Activated T-cell treated with anti-CD3 and anti-CD28 coated beads for 24 hours (primary cell): ENCODE measurements at regions not wholly inside any gene's neighbourhood (a gene's known extent, or its start where the extent isn't known, plus 50 kb on each side); places are given as distances from the start of the nearest gene placed in this dataset.
"Not testable (repeated sequence)": the region's sequence is repeated elsewhere in the genome, so short reads cannot be mapped to it uniquely, and the experiment has no call there.

Source experiments
- DNase-seq: peaks from one replicate; pipeline ENCODE4 v3.0.0-alpha.2; 2020; ENCODE audit warnings: low read depth

GRCh38 chr3:30300809-30301208, 305.6 kb upstream of the TGFBR2 start:
- no peak for DNase-seq

GRCh38 chr3:30302027-30302426, 304.4 kb upstream of the TGFBR2 start:
- no peak for DNase-seq

DNA sequence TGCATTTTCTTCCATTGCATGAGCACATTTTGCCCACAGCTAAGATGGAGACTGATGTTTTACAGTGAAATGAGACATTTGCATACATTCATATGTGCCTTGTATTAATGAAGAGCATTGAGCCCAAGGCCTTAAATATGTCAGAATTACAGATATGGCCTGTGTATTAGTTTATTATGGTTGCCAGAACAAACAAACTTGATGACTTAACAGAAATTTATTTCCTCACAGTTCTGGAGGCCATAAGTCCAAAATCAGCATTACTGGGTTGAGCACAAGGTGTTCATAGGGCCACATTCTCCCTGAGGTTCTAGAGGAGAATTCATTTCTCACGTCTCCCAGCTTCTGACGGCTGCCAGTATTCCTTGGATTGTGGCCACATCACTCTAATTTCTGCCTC, 302.6 kb upstream of the TGFBR2 start:
- DNase-seq = no peak

DNA sequence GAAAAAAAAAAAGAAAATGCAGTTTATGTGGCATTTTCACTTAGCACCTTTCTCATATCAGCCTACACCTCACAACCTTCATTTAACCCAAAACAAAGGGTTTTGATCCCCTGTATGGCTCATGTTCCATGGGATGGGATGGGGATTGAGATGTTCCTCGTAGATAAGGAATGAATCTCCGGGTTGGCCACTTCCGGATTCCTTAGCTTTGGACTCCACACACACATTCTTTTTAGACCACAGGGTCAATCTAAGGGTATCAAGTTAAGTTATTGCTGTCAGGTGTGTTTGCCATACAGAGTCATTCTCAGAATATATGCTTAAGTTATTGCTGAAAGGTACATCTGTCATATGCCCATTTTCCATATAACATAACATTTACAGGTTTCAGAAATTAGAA, 301.4 kb upstream of the TGFBR2 start:
- DNase-seq = no peak

DNA sequence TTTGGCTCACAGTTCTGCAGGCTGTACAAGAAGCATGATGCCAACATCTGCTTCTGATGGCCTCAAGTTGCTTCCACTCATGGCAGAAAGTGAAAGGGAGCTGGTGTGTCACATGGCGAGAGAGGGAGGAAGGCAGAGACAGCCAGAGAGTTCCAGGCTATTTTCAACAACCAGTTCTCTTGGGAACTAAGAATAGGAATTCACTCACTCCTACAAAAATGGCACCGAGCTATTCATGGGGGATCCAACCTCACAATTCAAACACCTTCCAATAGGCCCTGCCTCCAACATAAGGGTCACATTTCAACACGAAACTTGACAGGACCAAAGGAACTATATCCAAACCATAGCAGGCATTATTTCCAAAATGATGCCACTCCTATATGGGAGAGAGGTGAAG, 299.5 kb upstream of the TGFBR2 start:
- no peak for DNase-seq

GRCh38 chr3:30307372-30307950, 298.9 kb upstream of the TGFBR2 start:
- DNase-seq = no peak

- no peak for DNase-seq
Observed at GRCh38 chr3:30308131-30308530, 298.3 kb upstream of the TGFBR2 start.

- DNase-seq = no peak
Observed at GRCh38 chr3:30309961-30310954, 296.1 kb upstream of the TGFBR2 start.

DNA sequence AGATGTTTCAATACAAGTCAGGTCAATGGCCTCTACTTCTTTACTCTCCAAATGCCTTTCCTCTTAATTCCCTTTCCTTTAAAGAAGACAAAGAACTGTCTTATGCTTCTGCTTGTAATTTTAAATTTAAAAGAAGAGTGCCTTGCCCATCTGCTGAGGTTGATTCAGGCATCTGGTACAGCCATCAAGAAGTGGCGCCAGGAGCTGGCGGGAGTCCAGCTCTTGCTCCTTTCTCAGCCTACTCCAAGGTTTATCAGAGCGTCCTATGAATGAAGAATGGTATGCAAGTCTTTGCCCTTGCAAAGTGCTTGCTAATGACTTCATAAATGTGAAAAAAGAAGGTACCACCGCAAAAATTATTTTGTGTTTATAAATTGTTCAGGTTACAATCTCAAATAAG, 294.6 kb upstream of the TGFBR2 start:
- no peak for DNase-seq

DNA sequence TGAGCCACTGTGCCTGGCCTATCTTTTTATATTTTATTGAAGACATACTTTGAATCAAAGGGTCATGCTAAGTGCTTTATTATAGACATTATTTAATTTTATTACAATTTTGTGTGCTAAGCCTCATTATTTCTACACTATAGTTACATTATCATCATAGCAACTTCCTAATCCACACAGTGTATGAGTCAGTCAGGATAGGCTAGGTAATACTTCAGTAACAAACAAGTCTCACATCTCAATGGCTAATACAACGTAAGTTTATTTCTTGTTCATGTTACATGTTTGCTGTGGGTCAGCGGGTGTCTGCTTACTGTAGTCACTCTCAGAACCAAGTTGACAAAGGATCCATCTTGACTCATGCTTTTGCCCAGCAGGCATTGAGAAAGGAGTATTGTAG, 292.6 kb upstream of the TGFBR2 start:
- DNase-seq = no peak

- no peak for DNase-seq
Observed at GRCh38 chr3:30314757-30315325, 291.6 kb upstream of the TGFBR2 start.

- DNase-seq = no peak
Observed at GRCh38 chr3:30315447-30315846, 291.0 kb upstream of the TGFBR2 start.

DNA sequence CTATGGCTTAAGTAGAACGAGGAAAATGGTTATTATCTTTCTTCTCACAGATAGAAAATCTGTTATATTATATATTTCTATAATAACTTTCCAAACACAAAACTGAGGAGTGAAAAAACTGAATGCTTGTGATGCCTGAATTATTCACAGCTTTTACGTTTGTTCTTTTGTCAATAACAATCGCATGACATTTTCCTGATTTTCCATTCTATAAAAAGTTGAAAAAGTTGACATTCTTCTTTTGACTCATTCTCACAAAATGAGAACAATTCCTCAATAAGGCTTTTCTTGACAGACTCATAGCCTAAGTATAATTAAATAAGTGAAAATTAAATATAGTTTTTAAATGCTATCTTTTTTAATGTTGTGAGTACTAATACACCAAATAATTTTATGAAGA, 288.8 kb upstream of the TGFBR2 start:
- DNase-seq = no peak

DNA sequence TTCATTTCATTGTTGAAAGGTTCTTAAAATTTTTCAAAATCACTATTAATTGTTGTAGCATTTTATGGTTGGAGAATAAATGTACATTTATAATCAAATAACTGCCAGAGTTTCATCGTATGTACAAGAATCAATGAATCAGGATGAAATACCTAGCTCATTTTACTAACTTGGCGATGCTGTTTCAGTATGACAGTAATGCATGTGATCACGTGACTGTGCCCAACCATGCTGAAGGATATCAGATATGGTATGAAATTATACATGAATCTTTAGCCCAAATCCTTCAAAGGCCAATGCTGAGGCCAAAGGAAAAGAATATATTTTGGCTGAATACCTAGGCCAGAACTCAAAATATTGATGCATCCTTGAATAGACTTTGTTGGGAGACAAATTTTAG, 288.3 kb upstream of the TGFBR2 start:
- DNase-seq = no peak

DNA sequence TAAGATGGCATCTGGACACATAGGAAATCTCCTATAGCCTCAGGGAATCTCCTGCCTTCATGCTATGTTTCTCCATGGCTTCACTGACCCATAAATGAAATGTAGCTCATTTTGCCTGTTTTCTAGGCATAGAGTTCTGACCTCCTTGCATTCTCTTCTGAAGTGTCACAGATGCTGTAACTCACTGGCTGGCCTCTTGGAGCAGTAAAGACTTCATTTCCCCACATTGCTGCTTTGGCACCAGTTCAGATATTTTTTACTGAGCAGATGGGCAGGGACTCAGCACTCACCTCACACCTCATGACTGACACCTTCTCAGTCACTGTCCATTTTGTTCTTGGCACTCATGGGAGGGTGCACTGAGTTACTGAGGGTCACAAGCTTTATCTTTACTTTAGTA, 286.7 kb upstream of the TGFBR2 start:
- DNase-seq = peak; percentile 27

DNA sequence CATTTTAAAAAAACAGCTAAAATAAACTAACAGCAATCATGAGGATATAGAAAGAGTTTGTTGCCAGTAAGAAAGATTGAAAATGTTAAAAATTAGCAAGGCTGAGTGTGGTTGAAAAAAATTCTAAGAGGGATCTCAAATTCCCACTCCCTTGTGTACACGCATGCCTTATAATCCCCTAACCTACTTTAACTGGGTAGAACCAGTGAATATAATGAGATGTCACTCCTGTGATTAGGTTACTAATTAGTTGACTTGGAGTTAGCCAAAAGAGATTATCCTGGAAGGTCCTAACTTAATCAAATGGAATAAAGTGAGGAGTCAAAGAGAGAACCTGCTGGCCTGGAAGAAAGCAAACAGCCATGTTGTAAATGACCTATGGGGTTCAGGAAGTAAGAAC, 286.0 kb upstream of the TGFBR2 start:
- no peak for DNase-seq

GRCh38 chr3:30321065-30321464, 285.3 kb upstream of the TGFBR2 start:
- DNase-seq = no peak

DNA sequence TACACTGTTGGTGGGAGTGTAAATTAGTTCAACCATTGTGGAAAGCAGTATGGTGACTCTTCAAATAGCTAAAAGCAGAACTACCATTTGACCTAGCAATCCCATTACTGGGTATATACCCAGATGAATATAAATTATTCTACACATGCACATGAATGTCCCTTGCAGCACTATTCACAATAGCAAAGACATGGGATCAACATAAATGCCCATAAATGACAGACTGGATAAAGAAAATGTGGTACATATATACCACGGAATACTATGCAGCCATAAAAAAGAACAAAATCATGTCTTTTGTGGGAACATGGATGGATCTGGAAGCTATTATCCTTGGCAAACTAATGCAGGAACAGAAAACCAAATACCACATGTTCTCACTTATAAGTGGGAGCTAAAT, 282.8 kb upstream of the TGFBR2 start:
- DNase-seq = not testable (repeated sequence)

GRCh38 chr3:30324587-30324986, 281.8 kb upstream of the TGFBR2 start:
- DNase-seq = no peak

GRCh38 chr3:30327976-30328375, 278.4 kb upstream of the TGFBR2 start:
- DNase-seq = not testable (repeated sequence)

DNA sequence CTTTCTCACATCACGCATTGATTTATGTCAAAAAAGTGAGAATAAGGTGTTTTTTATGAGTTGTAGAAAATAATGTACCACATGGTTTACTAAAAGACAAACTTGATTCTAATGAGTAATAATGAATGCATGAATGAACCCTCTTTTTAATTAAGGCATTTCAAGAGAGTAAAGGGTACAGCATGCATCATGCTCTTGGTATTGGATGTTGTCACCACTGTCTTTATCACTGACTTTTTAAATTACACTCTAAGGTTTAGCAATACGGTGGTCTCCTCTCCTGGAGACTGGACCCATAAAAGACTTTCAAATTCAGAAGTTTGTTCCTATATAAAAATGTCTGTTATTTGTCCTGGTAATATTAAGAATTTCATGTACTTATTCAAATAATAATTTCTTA, 277.5 kb upstream of the TGFBR2 start:
- not testable (repeated sequence) for DNase-seq

DNA sequence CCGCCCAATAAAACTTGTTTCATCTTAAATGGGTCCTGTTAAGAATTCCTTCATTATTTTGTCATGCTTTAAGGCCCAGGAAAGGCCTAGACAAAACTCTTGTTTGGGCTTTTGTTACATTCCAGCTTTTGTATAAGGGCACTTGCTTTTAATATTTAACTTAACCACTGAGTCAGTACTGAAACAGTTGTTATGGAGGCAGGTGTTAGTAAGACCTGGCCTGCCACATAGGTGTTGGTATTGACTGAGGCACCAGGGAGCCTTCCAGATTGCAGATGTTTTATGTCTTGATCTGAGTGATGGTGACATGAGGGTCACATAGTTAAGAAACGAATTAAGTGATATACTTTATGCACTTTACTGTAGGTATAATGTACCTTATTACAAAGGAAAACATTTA, 274.9 kb upstream of the TGFBR2 start:
- DNase-seq = no peak
